ENCODE measurements at regions not wholly inside any gene's neighbourhood (a gene's known extent, or its start where the extent isn't known, plus 50 kb on each side); places are given as distances from the start of the nearest gene placed in this dataset.

- no peaks in the 10 kb centered on the region for H3K79me2 ChIP-seq (replicated peaks; ENCODE audit: insufficient read depth)
- no peaks in the 10 kb centered on the region for H4K20me1 ChIP-seq (replicated peaks; ENCODE audit: insufficient read depth)
- H3K9me3 Mint-ChIP-seq, result no peaks in the 10 kb centered on the region; the same call in 2 of the 3 replicates
- TF ChIP-seq ETS1 (IDR thresholded peaks at IDR 0.05), result no peak
- no peak for TF ChIP-seq ZNF114 (CRISPR knock-in tag; IDR thresholded peaks at IDR 0.05)
- TF ChIP-seq STAT1 (IDR thresholded peaks at IDR 0.05; ENCODE audit: unreplicated experiment), result no peak
- no peak for TF ChIP-seq NANOG (IDR thresholded peaks at IDR 0.05; ENCODE audit: borderline replicate concordance)
- no peak for TF ChIP-seq POLR2AphosphoS5 (IDR thresholded peaks at IDR 0.05; ENCODE audit: low read depth)
- no peak for TF ChIP-seq EZH2phosphoT487 (IDR thresholded peaks at IDR 0.05; ENCODE audit: unreplicated experiment)
- TF ChIP-seq CREB1 (CRISPR knock-in tag; IDR thresholded peaks at IDR 0.05; ENCODE audit: low read depth), result no peak
- no peak for TF ChIP-seq CTCF (conservative IDR thresholded peaks at IDR 0.05; ENCODE audit: low read depth in 2 of 2)
- no peak for TF ChIP-seq ZNF462 (CRISPR knock-in tag; IDR thresholded peaks at IDR 0.05)
- TF ChIP-seq EZH2 (IDR thresholded peaks at IDR 0.05; ENCODE audit: low read depth, unreplicated experiment), result no peak
- TF ChIP-seq REST (IDR thresholded peaks at IDR 0.05; ENCODE audit: unreplicated experiment), result no peak
- TF ChIP-seq ZNF331 (CRISPR knock-in tag; IDR thresholded peaks at IDR 0.05; ENCODE audit: low read depth), result no peak
- TF ChIP-seq JUNB (IDR thresholded peaks at IDR 0.05; ENCODE audit: unreplicated experiment), result no peak
- no peaks in the 10 kb centered on the region for H3F3A ChIP-seq (replicated peaks; ENCODE audit: low read depth)
- H2AFZ ChIP-seq, result no peak overlapping the region
- no peaks in the 10 kb centered on the region for H3K36me3 ChIP-seq (ENCODE audit: insufficient read depth)
- H3K4me1 ChIP-seq (ENCODE audit: insufficient read depth), result 0 out of 2 replicates have a peak, but pooled peaks cover 4% of the 10 kb centered on the region
- DNase-seq (ENCODE audit: low spot score) (no peak), ATAC-seq (no peak)
- H3K36me3 Mint-ChIP-seq (ENCODE audit: low read depth), result no peaks in the 10 kb centered on the region
- H3K4me3 Mint-ChIP-seq, result no peak overlapping the region
- no peaks in the 10 kb centered on the region for H3K9me2 ChIP-seq (ENCODE audit: insufficient read depth)
- H3K27ac Mint-ChIP-seq, result no peak overlapping the region
- H3K4me1 Mint-ChIP-seq, result peaks cover 10% of the 10 kb centered on the region; the same call in 2 of the 3 replicates
- H3K27ac ChIP-seq (ENCODE audit: low read depth), result no peak overlapping the region
- H3K4me2 ChIP-seq, result no peak overlapping the region
- H3K27me3 ChIP-seq (ENCODE audit: insufficient read depth), result no peaks in the 10 kb centered on the region
- H3K4me3 ChIP-seq, result no peak overlapping the region
- peaks cover 9% of the 10 kb centered on the region for H3K27me3 Mint-ChIP-seq (ENCODE audit: insufficient read depth, low read depth, poor library complexity)
Observed at GRCh38 chr9:38296807-38297206, 95.7 kb upstream of the ALDH1B1 start.

All from GM23338 (cell line).